NCI-H2171 treated with DMSO at 0.1 percent for 48 hours (cell line): ENCODE measurements at regions not wholly inside any gene's neighbourhood (a gene's known extent, or its start where the extent isn't known, plus 50 kb on each side); places are given as distances from the start of the nearest gene placed in this dataset.

Experiments
- DNase-seq: peaks from one replicate; lab custom pipeline; 2025; lab: John Stamatoyannopoulos, UW

DNA sequence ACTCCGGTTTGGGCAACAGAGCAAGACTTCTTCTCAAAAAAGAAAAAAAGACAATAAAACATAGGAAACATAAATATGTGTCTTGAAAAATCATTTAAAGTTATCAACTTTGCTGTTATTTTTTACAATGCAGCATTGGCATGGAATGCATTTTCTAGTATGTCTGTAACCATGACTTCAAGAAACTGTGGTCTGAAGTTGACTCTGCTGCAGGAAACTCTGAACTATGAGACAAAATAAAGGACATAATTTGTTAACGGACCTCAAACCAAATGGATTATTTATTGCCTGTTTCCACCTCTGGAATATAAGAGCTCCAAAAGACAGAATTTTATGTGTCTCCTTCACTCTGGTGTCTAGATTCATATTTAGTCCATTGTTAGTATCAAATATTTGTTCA is 79.1 kb downstream of the TRIB2 start:
- DNase-seq: no peak

DNA sequence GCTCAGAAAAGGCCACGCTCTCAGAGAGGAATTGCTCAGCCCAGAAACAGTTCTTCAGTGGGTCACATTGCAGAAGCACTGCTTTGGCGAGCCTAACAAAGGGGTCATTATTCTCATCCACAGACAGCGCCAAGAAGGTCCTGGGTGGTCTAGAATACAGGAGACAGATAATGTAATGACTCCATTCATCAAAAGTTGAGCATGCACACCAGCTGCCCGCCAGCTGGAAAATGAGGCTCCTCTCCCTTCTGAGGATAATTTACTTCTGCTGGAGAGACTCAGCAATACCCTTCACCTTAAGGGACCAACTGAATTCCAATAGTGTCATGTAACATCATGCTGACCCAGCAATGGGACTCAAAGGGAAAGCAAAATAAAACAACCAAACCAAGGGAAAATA is 79.9 kb downstream of the TRIB2 start:
- DNase-seq: no peak

DNA sequence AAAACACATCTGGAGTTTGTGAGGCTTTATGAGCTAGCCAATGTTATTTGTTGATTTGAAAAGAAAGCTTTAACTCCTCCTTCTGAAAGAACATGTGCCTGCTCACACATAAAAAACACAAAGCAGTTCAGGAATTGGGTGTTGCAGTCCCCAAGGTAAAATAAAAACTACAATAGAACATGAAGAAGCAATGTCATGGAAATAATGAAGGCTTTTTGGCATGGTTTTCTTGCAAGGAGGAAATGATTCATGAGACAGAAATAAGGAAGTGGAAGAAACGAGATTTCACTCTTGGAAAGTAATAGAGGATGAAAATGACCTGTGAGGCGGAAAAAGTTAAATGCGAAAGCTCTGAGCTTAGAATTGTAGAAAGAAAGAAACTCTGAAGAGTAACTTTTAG is 81.1 kb downstream of the TRIB2 start:
- DNase-seq: no peak

DNA sequence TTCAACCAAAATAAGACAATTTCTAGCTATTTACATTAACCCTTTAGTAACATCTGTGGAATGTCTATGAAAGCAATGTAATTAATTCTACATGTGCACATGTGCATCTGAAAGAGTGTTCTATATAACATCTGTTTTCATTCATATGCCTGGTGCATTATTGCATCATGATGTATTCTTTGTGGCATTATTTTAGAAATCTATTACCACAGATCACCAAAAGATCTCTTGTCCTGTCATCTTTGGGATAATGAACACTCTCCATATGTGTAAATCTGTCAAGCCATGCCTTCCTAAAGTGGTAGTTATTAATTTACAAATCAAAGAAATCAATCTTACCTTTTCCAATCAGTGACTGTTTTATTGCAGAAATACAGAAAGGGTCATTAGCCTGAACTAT is 86.9 kb downstream of the TRIB2 start:
- no peak for DNase-seq

DNA sequence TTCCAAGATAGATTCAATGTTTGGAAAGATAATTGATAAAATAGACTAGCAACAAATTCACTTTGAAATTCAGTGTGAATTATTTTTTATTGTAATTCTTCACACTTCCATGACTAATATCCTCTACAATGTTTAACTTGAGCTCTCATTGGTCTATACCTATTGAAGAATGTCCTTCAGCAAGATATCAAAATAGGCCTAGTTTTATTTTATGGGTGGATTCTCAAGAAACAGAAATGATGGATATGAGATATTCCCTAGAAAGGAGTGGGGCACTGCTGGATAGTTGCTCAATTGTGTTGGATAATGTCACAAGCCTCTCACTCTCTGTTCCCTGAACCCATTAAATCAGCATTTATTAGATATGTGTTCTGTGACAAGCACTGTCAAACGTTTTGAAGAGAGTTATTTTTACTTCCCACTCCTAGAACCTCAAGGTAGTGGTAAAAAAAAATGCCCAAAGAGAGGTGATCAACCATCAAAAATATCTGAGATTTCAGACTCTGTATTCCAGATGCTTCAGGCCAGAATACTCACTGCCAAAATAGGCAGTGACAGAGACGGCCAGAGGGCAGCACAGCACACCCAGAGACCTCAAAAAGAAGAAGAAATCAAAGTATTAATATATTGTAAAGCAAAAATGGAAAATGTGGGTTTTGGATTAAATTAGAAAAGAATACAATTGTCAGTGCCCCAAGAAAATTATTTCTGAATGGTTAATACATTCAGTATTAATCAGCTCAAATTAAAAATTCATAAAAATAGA is 87.5 kb downstream of the TRIB2 start:
- no peak for DNase-seq

DNA sequence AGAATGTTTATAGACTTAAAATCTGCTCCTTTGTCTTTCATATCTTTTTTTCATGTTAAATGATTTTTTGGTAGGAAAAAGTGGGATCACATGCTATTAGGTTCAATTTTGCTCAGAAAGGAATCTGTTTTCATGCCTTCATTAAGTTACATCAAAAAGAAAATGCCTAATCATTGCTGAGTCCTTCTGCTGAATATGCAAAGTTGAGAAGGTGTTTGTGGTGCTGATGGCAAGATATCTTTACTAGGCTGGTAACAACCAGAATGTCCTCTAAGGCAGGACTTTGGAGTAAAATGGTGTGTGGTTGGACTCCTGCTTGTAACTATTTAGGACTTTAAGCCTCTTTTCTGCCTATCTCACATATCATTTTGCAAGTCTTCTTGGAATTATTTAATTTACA is 88.3 kb downstream of the TRIB2 start:
- no peak for DNase-seq

DNA sequence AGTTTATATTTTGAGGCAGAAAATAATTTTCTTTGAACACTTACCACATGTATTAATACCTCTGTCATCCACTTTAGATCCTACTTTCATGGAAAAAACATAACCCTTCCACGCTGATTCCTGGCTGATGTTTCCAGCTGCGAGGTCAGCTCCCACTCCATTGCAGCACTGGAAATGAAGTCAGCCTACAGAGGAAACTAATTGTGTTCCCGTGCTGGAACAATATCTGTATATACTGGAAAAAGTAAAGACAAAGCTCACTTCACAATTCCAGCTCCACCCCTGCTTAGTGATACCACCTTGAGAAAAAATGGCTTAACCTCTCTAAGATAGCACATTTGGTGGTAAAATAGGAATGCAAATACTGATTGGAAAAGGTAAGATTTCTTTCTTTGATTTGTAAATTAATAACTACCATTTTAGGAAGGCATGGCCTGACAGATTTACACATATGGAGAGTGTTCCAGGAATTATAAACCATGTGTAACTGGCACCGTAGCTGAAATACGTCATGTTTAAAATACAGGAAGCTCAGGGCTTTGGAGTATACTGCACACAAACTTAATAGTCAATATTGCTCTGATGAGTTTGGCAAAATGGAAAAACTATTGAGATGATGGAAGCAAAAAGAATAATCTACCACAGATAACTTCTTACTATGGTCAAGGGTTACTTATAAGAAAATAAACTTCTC is 90.0 kb downstream of the TRIB2 start:
- DNase-seq: no peak

DNA sequence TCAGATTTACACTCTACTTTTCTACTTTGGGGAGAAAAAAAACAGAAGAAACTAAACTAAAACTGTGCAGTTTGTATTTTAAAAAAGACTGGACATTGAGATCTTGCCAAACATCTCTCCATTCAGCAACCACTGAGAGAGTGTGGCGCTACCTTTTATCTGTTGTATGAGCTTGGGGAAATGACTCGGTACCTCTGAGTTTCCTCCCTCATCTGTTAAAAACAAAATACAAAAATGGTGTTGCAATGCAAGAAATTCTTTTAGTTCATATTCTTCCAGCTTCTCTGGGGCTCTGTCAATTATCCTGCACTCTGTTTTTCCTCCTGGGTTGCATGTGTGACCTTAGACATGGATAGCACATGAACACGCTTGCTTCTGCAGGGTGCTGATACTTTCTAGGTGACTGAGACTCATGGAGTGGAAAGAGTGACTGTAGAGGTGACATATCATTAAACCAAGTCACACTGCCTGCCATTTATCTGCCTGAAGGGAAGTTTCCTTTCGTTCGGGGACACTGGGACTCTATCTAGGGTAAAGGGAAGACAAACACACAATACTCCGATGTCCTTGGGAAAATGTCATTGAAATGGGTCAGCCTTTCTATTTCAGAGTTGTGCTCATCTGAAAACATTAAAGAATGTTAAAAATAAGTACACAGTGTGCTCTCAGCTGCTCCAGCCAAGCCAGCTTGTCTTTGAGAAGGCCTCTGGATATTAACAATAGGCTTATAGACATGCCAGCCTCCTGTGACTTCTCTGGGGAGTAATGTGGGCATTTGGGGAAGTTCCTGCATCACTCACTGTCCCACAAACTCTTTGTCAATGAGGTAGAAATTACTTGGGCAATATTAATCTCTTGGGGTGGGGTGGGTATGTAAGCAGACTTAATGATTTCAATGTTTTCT is 91.4 kb downstream of the TRIB2 start:
- no peak for DNase-seq

DNA sequence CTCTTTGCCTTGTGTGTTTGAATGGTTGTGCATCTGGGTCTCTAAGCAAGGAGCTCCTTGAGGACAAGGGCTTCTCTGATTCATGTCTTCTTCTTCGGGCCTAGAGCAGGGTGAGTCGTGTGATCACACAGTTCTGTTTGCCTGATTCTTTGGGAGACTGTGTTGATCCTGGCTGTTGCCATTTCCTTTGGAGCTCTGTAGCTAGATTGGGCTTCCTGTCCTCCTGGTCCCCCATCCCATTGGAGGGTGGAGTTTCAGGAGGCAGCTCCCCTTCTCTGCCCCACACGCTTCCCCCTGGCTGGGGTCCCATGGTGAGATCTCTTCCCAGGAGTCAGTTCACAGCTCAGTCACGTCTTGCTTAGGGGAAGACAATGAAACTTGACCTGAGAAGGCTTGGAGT is 92.8 kb downstream of the TRIB2 start:
- DNase-seq: no peak

DNA sequence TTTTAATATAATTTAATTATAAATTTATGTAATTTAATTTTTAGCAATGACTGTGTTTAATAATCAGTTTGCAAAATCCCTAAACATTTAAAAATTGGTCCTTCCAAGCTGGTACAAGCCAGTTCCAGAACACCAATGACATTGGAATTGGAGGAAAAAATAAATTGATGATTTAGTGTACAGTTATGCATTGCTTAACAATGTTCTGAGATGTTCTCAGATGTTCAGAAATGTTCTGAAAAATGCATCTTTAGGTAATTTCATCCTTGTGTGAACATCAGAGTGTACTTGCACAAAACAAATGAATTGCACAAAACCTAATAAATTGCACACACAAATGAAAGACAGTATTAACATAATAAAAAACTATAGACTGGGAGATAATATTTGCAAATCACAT is 95.2 kb downstream of the TRIB2 start:
- DNase-seq: no peak

DNA sequence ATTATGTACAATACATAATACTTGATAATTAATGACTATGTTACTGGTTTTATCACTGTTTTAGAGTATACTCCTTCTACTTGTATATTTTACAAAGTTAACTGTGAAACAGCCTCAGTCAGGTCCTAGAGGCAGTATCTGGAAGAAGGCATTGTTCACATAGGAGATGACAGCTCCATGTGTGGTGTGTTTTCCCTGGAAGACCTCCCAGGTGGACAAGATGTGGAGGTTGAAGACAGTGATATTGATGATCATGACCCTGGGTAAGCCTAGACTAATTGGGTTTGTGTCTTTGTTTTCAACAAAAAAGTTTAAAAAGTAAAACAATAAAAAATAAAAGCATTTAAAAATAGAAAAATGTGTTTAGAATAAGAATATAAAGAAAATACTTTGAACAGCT is 96.4 kb downstream of the TRIB2 start:
- no peak for DNase-seq

DNA sequence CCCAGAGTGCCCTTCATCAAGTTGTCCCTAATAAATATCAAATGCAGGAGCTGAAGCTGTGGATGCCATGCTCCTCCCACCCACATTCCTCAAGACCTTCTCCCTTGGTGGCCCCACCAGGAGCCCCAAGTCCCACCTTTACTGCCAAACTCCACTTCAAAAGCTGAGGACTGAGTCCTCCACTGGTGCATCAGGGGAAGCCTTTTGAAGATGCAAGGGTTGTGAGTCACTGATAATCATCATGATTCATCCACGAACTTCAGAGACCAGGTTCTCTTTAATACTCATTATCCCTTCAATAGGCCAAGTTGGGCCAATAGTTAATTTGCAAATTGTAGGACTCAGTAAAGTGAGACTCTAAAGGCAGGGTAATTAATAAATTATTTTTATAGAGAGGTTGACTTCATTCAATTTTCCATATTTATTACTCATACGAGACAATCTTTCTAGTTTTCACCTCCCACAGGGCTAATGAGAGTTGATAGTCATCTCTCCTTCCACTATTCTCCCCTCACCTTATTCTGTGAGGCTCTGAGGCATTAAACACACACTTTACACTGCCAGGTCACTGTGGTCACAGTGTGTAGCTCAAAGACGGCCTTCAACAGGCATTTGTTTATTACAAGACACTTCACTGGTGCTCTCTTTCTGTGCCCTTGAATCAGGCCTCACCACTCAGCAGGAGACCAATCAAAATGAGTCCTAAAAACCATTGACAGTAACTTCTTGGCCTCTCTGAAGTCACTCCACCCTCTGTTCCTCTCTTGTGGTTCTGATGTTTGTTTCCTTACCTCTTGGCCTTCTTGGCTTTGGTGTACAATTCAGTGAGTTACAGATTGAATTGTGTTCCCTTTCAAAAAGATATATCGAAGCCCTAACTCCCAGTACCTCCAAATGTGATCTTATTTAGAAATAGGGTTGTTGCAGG is 99.9 kb downstream of the TRIB2 start:
- DNase-seq: no peak

DNA sequence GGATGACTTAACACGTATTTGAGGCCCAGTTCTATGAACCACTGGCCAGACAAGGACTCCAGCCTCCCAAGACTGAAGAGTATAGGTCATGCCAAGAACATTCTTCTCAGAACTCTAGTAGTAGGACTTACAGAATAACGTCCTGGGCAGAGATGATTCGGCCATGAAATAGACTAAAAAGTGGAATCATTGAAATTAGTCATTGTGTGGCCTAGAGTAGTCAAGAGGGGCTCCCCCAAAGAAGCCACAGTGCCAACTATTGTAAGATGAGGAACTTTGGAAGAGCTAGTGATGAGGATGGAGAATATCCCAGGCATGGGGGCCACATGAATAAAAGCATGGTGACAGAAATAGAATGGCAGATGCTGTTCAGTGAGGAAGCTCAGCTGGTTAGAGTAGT is 101.1 kb downstream of the TRIB2 start:
- DNase-seq: no peak

DNA sequence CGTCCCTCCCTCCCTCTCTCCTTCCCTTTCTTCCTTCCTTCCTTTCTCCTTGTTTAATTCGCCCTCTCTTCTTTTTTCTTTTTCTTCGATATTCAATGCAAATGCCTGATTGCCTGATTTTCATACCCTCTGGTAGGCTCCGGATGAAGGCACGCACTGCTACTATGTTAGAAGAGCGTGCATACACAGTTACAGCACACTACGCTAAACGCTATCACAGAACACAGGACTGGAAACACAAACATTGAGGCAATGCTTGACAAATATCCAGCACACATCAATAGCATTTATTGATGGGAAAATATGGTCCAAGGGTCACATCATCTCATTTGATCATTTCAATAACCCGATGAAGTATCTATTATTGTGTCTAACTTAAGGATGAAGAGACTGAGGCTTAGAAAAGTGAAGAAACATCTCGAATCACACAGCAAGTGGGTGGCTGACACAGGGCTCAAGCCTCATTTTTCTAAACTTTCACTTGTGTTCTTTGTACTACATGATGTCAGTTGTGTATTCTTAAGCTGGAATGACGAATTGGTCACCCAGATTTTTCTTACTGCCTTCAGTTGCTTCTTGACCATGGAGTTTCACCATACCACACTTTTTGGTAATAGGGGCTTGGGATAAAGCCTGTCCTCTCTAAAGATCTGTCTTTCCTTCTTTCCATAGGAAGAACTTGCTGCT is 101.8 kb downstream of the TRIB2 start:
- DNase-seq: no peak

DNA sequence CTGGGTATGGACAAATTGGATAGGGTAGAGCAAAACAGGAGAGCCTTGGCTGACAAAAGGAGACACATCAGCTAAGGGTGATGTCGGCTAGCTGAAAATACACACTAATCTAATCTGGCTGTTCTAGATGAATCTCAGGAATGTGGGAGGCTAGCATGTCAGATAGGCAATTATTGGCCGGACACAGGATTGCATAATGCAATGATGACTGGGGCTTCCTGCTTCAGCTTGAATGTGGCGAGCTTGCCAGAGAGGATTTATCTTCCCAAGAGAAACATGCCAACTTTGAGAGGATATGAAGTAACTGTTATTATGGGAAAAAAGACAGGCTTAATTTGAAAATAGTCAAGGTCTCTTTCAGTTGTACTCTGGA is 102.4 kb downstream of the TRIB2 start:
- no peak for DNase-seq

DNA sequence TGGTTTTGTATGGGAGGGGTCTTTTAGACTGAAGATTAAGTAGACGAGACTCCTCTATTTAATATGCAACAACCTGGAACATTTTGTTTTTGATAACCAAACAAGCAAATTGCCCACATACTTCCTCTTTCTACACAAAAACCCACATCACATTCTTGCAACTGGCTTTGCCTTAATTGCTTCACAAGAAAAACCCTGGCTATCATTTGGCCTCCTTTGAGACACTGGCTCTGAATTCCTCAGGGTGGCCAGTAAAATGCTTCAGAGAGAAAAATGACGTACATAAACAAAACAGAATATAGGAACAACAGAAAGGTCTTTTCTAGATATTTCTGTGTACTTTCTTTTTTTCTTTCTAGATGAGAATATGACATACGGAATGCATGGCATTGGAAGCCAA is 103.0 kb downstream of the TRIB2 start:
- DNase-seq: no peak

DNA sequence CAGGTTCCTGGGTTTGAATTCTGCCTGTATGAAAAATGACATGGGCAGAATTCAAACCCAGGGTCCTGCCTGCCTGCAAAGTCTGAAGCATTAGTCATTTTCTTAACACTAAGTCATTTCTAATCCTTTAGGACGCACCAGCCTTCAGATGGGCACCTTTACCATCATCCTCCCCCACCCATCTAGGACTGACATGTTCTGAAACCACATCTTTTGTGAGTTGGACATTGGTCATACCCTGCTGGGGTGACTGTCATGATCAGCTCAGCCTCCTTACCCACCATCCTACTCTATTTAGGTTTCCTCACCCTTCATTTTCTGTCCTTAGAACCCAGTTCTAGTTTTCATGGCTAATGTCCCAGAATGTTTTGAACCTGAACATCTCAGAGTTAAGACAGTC is 104.9 kb downstream of the TRIB2 start:
- no peak for DNase-seq

DNA sequence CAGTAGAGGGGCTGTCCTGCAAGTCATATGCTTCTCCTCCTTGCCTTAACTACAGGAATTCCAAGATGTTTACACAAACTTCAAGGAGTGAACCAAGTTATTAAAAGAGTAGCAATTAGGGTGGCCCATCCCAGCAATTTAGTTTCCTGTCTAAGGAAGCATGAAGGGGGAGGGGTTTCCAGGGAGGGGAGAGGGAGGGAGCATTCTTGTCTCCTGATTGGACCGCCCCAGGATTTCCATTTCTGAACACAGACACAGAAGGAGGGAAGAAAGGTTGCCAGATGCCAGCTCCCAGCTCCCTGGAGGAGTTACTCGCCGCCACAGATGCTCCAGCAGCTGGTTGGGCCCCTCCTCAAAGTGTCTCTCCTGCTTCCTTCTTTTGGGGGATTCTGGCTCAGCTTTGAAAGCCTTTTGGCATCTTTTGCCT is 107.6 kb downstream of the TRIB2 start:
- DNase-seq: peak; percentile 95

DNA sequence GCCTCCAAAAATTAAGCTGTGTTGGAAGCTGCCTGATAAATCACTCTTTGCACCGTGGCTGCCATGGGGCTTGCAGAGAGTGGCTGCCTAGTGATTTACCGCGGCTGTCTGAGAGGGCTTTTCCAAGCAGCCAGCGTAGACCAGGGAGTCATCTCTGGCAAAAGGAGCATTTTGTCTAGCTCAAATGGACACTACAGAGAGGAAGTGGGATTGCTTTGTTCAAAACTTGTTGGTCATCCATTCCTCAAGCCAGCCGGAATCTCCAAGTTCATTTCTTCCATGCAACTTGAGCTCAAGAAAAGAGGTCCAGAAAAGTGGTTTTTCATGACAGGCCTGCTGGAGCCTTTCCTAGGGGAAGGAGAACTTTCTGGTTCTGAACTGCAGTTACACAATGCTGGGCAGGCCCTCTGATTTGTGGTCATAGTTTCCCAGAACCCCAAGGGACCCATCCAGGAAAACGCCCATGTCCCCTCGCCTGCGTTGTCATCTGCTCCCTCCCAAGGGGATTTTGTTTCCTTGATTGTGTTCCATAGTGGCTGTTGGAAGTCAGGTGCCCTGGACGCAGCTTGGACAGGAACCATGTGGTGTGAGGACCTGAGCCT is 108.1 kb downstream of the TRIB2 start:
- peak; percentile 36 for DNase-seq

DNA sequence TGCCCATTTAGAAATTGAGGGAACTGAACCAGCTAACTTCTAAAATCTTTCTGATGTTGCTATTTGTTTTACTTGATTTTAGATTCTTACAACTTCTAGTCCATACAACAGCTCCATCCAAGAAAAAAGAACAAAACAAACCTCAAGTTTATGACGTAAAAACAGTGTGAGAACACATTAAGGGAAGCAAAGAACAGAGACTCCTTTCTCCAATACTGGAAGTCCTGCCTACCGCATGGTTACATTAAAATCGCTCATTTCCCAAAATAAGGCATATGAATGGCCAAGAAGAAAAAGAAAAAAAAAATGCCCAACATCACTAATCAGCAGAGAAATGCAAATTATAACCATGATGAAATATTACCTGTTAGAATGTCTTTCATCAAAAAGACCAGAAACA is 110.0 kb downstream of the TRIB2 start:
- DNase-seq: no peak

DNA sequence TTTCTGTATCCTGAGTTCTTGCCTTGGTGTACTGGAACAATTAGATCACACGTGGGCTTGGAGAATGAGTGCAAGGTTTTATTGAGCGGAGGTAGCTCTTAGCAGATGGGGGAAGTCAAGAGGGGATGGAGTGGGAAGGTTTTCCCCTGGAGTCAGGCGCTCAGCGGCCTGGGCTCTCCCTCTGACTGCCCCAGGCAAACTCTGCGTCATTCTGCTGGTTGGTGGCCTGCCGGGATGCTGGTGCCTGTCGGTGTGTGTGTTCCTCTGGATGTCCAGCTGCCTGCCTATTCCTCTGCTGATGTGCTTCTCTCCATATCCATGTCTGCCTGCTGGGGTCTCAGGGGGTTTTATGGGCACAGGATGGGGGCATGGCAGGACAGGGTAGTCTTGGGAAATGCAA is 111.0 kb downstream of the TRIB2 start:
- DNase-seq: no peak
